Astrocyte (in vitro differentiated cells and primary cell): ENCODE measurements at regions not wholly inside any gene's neighbourhood (a gene's known extent, or its start where the extent isn't known, plus 50 kb on each side); places are given as distances from the start of the nearest gene placed in this dataset.

ENCODE experiments used
- CTCF ChIP-seq: IDR thresholded peaks from 2 replicates; pipeline ENCODE4 v1.5.1; 2011; ENCODE audit warnings: low read depth, mild to moderate bottlenecking, inconsistent platforms, low read length, moderate library complexity; ENCODE audit not compliant: insufficient read depth
- EZH2 ChIP-seq: IDR thresholded peaks from 2 replicates; pipeline ENCODE4 v1.6.1; 2012; ENCODE audit warnings: mild to moderate bottlenecking, low read length, inconsistent platforms; ENCODE audit not compliant: insufficient read depth

- no peak for TF ChIP-seq CTCF
- no peak for TF ChIP-seq EZH2
Measured at GRCh38 chr13:89163096-89163495, 1491.9 kb downstream of the SLITRK5 start.
